GM12878 (cell line): ENCODE measurements at regions not wholly inside any gene's neighbourhood (a gene's known extent, or its start where the extent isn't known, plus 50 kb on each side); places are given as distances from the start of the nearest gene placed in this dataset.

ENCODE experiments used
- ATAC-seq: fragments of 200-7000 bp; cut with Tn5 transposase; 3 replicates; pipeline ENCODE4 v1.9.1; 2020; ENCODE audit warnings: mild to moderate bottlenecking, moderate library complexity
- BruUV-seq: library from RNA; stranded (reverse); fragments of 400-500 nt; replicated peaks from 2 replicates; lab custom pipeline; 2021; lab: Mats Ljungman, UMichigan
- CTCF ChIA-PET: fragments of 300-600 bp; sonication (Branson Sonifier 250); formaldehyde crosslinking; extraction: SDS; loops from one replicate; lab custom pipeline; 2021; ENCODE audit warnings: inconsistent platforms; lab: Yijun Ruan, JAX
- POLR2A ChIA-PET: fragments of 350-600 bp; formaldehyde crosslinking; extraction: SDS; loops from one replicate; lab custom pipeline; 2021; ENCODE audit warnings: inconsistent platforms; lab: Charles Lee
- RAD21 ChIA-PET: fragments of 300-600 bp; sonication (Branson Sonifier 250); formaldehyde crosslinking; loops from one replicate; lab custom pipeline; 2023; ENCODE audit warnings: antibody characterized with exemption; ENCODE audit not compliant: unreplicated experiment; lab: Charles Lee
- SMC1A ChIA-PET: fragments of 300-600 bp; sonication (Branson Sonifier 250); formaldehyde crosslinking; loops from one replicate; lab custom pipeline; 2023; ENCODE audit not compliant: unreplicated experiment, uncharacterized antibody; lab: Charles Lee
- DNase-seq: peaks from one replicate; pipeline ENCODE4 v3.0.0-alpha.2; 2011; ENCODE audit warnings: low read depth, low spot score
- FAIRE-seq: peaks from 3 replicates; lab custom pipeline; 2011; peaks lifted over from hg19 to GRCh38; lab: Jason Lieb, UNC
- H2AFZ ChIP-seq: 2 replicates; pipeline ENCODE4 v1.6.0; 2011; ENCODE audit warnings: low read depth, low read length, control low read depth; ENCODE audit not compliant: control insufficient read depth
- H3K27ac ChIP-seq: 2 replicates; pipeline ENCODE4 v1.5.1; 2011; ENCODE audit warnings: control low read depth; ENCODE audit not compliant: control insufficient read depth, insufficient read depth
- H3K27me3 ChIP-seq, 2 experiments: replicated peaks in 1 of 2; 2 replicates each; pipeline versions ENCODE4 v1.6.0 to v1.6.1; 2011; ENCODE audit warnings: low read length in 1 of 2; ENCODE audit not compliant: control insufficient read depth in 2 of 2, insufficient read depth in 2 of 2
- H3K36me3 ChIP-seq, 2 experiments: 2 replicates each; pipeline ENCODE4 v1.5.1; 2011; ENCODE audit warnings: low read length in 1 of 2; ENCODE audit not compliant: control insufficient read depth in 2 of 2, insufficient read depth in 2 of 2
- H3K4me1 ChIP-seq: 2 replicates; pipeline ENCODE4 v1.6.1; 2011; ENCODE audit warnings: mild to moderate bottlenecking, low read length, moderate library complexity, mixed read lengths; ENCODE audit not compliant: control insufficient read depth, insufficient read depth
- H3K4me2 ChIP-seq: 2 replicates; pipeline ENCODE4 v1.6.0; 2011; ENCODE audit warnings: control low read depth; ENCODE audit not compliant: control insufficient read depth, insufficient read depth
- H3K4me3 ChIP-seq: fragments of 200-600 bp; sonication (generic); 2 replicates; pipeline ENCODE4 v1.5.1; 2016
- H3K79me2 ChIP-seq: 2 replicates; pipeline ENCODE4 v1.6.0; 2011; ENCODE audit warnings: low read length; ENCODE audit not compliant: control insufficient read depth, insufficient read depth
- H3K9ac ChIP-seq: 2 replicates; pipeline ENCODE4 v1.8.0; 2011; ENCODE audit warnings: low read length, control low read depth, mixed read lengths; ENCODE audit not compliant: control insufficient read depth, insufficient read depth
- H3K9me3 ChIP-seq: replicated peaks from 3 replicates; pipeline ENCODE4 v1.5.1; 2011; ENCODE audit warnings: mild to moderate bottlenecking, low read length; ENCODE audit not compliant: control insufficient read depth, insufficient read depth
- H4K20me1 ChIP-seq: 2 replicates; pipeline ENCODE4 v1.6.0; 2011; ENCODE audit not compliant: control insufficient read depth, insufficient read depth
- BCL11A ChIP-seq: IDR thresholded peaks from 2 replicates; pipeline ENCODE4 v1.6.1; 2011; ENCODE audit warnings: low read depth, low read length
- CBFB ChIP-seq: IDR thresholded peaks from 2 replicates; pipeline ENCODE4 v1.6.1; 2016; ENCODE audit warnings: antibody characterized with exemption, low read depth
- HCFC1 ChIP-seq: fragments of 150-350 bp; IDR thresholded peaks from 2 replicates; pipeline ENCODE4 v1.6.1; 2014; ENCODE audit warnings: low read length
- KAT2A ChIP-seq: conservative IDR thresholded peaks from 2 replicates; pipeline ENCODE4 v1.6.1; 2011; ENCODE audit warnings: low read depth, low read length; ENCODE audit not compliant: control insufficient read depth
- KDM1A ChIP-seq: fragments of 200-600 bp; sonication (generic); IDR thresholded peaks from 2 replicates; pipeline ENCODE4 v1.6.1; 2016; ENCODE audit warnings: borderline replicate concordance
- KLF5 ChIP-seq: fragments of 450-650 bp; IDR thresholded peaks from 2 replicates; pipeline ENCODE4 v1.6.1; 2014; ENCODE audit warnings: mild to moderate bottlenecking; ENCODE audit not compliant: partially characterized antibody
- MEF2A ChIP-seq: IDR thresholded peaks from 2 replicates; pipeline ENCODE4 v1.6.1; 2011; ENCODE audit warnings: low read depth, mild to moderate bottlenecking, low read length, moderate library complexity; ENCODE audit not compliant: insufficient read depth
- MTA3 ChIP-seq: IDR thresholded peaks from 2 replicates; pipeline ENCODE4 v1.6.1; 2012; ENCODE audit warnings: low read length, inconsistent platforms, borderline replicate concordance
- NR2C2 ChIP-seq: IDR thresholded peaks from 2 replicates; pipeline ENCODE4 v1.6.1; 2011; ENCODE audit warnings: borderline replicate concordance, low read depth; ENCODE audit not compliant: control insufficient read depth, insufficient read length
- PAX5 ChIP-seq: IDR thresholded peaks from 2 replicates; pipeline ENCODE4 v1.6.1; 2011; ENCODE audit warnings: low read depth, low read length, borderline replicate concordance
- RCOR1 ChIP-seq: conservative IDR thresholded peaks from 2 replicates; pipeline ENCODE4 v1.6.1; 2012; ENCODE audit warnings: low read depth, low read length, improper control_type of control experiment
- STAT3 ChIP-seq: IDR thresholded peaks from 2 replicates; pipeline ENCODE4 v1.6.1; 2011; ENCODE audit warnings: low read depth, low read length, improper control_type of control experiment
- SUZ12 ChIP-seq: fragments of 200-600 bp; sonication (generic); IDR thresholded peaks from one replicate; pipeline ENCODE4 v1.6.1; 2018; ENCODE audit warnings: antibody characterized with exemption, mild to moderate bottlenecking; ENCODE audit not compliant: unreplicated experiment
- TBL1XR1 ChIP-seq: IDR thresholded peaks from 2 replicates; pipeline ENCODE4 v1.6.1; 2012; ENCODE audit warnings: low read depth, low read length, improper control_type of control experiment
- ZNF207 ChIP-seq: fragments of 450-650 bp; IDR thresholded peaks from 2 replicates; pipeline ENCODE4 v1.6.1; 2014; ENCODE audit warnings: antibody characterized with exemption, mild to moderate bottlenecking, borderline replicate concordance
- WGBS: methylation state at CpG from one replicate; pipeline ENCODE4 v1.1.6; 2016; ENCODE audit warnings: low lambda C conversion rate; ENCODE audit not compliant: insufficient replicate concordance, insufficient coverage; ENCODE audit errors: missing lambda C conversion rate; 5-methylcytosine and 5-hydroxymethylcytosine counted together
- in situ Hi-C: fragments of 300-500 bp; cut with MboI; formaldehyde crosslinking; loops from 9 replicates; pipeline ENCODE4 v1.14.3; 2018; ENCODE audit warnings: mixed read lengths
- intact Hi-C: fragments of 100-400 bp; cut with micrococcal nuclease; formaldehyde crosslinking; loops from one replicate; pipeline ENCODE4 v1.14.2; 2022; ENCODE audit not compliant: unreplicated experiment
- TF ChIP-seq, protein P1 (sequence below): IDR thresholded peaks from 2 replicates; pipeline ENCODE4 v1.6.1; 2011; ENCODE audit warnings: borderline replicate concordance, low read depth, mild to moderate bottlenecking, moderate library complexity, mixed read lengths, low read length; ENCODE audit not compliant: insufficient read depth; ENCODE audit errors: extremely low read length
- TF ChIP-seq, protein P2 (sequence below): IDR thresholded peaks from 2 replicates; pipeline ENCODE4 v1.6.1; 2012; ENCODE audit warnings: low read depth, low read length, improper control_type of control experiment

DNA sequence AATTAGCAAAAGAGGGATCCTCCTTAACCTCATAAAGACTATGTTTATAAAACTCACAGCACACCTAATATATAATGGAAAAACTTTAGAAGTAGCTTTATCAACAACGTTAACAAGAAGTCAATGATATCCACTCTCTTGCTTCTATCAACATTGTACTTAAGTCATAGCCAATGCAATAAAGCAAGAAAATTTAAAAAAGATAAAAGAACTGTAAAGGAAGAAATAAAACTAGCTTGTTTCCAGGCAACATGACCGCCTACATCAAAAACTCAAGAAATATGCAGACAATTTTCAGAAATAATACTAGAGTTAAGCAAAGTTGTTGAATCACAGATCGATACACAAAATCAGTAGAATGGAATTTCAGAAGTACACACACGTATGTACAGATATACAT, 375.5 kb upstream of the SPRED2 start:
- Histone ChIP-seq H3K79me2 (no peaks in the 10 kb centered on the region), H3K4me2 (no peak overlapping the region), H2AFZ (no peak overlapping the region), H3K27me3 (no peaks in the 10 kb centered on the region), H3K36me3 (no peaks in the 10 kb centered on the region), H3K9ac (no peak overlapping the region), H4K20me1 (no peaks in the 10 kb centered on the region), H3K4me3 (no peak overlapping the region), H3K27ac (no peak overlapping the region), H3K9me3 (no peaks in the 10 kb centered on the region), H3K4me1 (no peaks in the 10 kb centered on the region)
- SMC1A ChIA-PET = no interaction called here
- WGBS = 33% methylated on average over 4 of the region's 4 CpGs
- RAD21 ChIA-PET = no interaction called here
- no peak for FAIRE-seq
- no peak for DNase-seq
- intact Hi-C loops (no loop called here), in situ Hi-C loops (no loop called here)
- ATAC-seq = no peak
- CTCF ChIA-PET = no interaction called here
- BruUV-seq = no TSS peak
- no peak for TF ChIP-seq ZNF207
- TF ChIP-seq SUZ12 = no peak
- no peak for TF ChIP-seq NR2C2
- no peak for TF ChIP-seq KAT2A
- no peak for TF ChIP-seq PAX5
- TF ChIP-seq RCOR1 = no peak
- TF ChIP-seq, protein P1, sequence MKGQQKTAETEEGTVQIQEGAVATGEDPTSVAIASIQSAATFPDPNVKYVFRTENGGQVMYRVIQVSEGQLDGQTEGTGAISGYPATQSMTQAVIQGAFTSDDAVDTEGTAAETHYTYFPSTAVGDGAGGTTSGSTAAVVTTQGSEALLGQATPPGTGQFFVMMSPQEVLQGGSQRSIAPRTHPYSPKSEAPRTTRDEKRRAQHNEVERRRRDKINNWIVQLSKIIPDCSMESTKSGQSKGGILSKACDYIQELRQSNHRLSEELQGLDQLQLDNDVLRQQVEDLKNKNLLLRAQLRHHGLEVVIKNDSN = no peak
- TF ChIP-seq HCFC1 = no peak
- TF ChIP-seq BCL11A = no peak
- TF ChIP-seq MTA3 = no peak
- TF ChIP-seq STAT3 = no peak
- no peak for TF ChIP-seq MEF2A
- TF ChIP-seq, protein P2, sequence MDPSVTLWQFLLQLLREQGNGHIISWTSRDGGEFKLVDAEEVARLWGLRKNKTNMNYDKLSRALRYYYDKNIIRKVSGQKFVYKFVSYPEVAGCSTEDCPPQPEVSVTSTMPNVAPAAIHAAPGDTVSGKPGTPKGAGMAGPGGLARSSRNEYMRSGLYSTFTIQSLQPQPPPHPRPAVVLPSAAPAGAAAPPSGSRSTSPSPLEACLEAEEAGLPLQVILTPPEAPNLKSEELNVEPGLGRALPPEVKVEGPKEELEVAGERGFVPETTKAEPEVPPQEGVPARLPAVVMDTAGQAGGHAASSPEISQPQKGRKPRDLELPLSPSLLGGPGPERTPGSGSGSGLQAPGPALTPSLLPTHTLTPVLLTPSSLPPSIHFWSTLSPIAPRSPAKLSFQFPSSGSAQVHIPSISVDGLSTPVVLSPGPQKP = no peak
- no peak for TF ChIP-seq TBL1XR1
- TF ChIP-seq KDM1A = no peak
- TF ChIP-seq CBFB = no peak
- TF ChIP-seq KLF5 = no peak
- TF ChIP-seq, all 136 proteins: peak for 0
- POLR2A ChIA-PET = no interaction called here
